ENCODE measurements at regions not wholly inside any gene's neighbourhood (a gene's known extent, or its start where the extent isn't known, plus 50 kb on each side); places are given as distances from the start of the nearest gene placed in this dataset.
"Not testable (repeated sequence)": the region's sequence is repeated elsewhere in the genome, so short reads cannot be mapped to it uniquely, and the experiment has no call there.

DNA sequence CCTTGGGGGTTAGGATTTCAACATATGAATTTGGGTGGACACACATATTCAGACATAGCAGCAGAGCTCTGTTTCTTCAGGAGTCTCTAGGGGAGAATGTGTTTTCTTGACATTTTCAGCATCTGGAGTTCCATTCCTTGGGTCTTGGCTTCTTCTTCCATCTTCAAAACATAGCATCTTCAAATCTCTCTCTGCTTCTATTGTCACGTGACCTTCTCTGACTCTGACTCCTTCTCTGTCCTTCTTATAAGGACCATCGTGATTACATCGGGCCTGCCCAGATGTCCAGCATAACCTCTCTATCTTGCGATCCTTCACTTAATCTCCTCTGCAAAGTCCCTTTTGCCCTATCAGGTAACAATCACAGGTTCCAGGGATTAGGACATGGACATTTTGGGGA lies 101.0 kb upstream of the CHD6 start:
- H3K4me3 ChIP-seq (ENCODE audit: low read depth in 1 of 2, low read length in 2 of 2): no peak overlapping the region

DNA sequence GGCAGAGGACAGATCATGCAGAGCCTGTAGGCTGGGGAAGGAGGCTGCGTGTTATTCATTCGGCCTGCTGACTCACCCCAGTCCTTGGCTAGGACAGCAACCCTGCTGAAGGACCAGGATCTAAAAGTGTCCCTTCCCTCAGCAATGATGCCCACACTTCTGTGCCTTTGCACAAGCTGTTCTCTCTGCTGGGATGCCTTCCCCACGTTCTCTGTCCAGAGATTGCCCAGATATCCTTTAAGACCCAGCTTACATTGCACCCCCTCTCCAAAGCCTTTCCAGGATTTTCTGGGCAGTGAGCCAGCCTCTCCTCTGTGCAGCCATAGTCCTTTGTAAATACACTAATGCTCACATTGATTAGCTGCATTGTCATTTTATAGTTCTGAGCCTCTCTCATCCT lies 99.3 kb upstream of the CHD6 start:
- Histone ChIP-seq H3K4me3 (ENCODE audit: low read depth in 1 of 2, low read length in 2 of 2) (no peak overlapping the region), H3K36me3 (ENCODE audit: control insufficient read depth in 1 of 2, insufficient read depth in 2 of 2, low read length in 2 of 2) (no peaks in the 10 kb centered on the region), H3K27ac (ENCODE audit: low read length) (no peak overlapping the region), H3K9me3 (ENCODE audit: control insufficient read depth in 1 of 2, low read length in 2 of 2) (peaks cover 0 to 4% of the 10 kb centered on the region in 2 donors), H3K4me1 (ENCODE audit: control insufficient read depth in 1 of 2, insufficient read depth in 2 of 2, low read length in 2 of 2) (no peaks in the 10 kb centered on the region), H3K27me3 (ENCODE audit: low read depth, low read length) (no peaks in the 10 kb centered on the region)

More for the DNA sequence above, 101.0 kb upstream of the CHD6 start:
- no peaks in the 10 kb centered on the region for H3K36me3 ChIP-seq (ENCODE audit: control insufficient read depth in 1 of 2, insufficient read depth in 2 of 2, low read length in 2 of 2)
- H3K4me1 ChIP-seq (ENCODE audit: control insufficient read depth in 1 of 2, insufficient read depth in 2 of 2, low read length in 2 of 2): no peaks in the 10 kb centered on the region
- no peak overlapping the region for H3K27ac ChIP-seq (ENCODE audit: low read length)
- no peaks in the 10 kb centered on the region for H3K27me3 ChIP-seq (ENCODE audit: low read depth, low read length)
- H3K9me3 ChIP-seq (ENCODE audit: control insufficient read depth in 1 of 2, low read length in 2 of 2): peaks cover 0 to 4% of the 10 kb centered on the region in 2 donors

DNA sequence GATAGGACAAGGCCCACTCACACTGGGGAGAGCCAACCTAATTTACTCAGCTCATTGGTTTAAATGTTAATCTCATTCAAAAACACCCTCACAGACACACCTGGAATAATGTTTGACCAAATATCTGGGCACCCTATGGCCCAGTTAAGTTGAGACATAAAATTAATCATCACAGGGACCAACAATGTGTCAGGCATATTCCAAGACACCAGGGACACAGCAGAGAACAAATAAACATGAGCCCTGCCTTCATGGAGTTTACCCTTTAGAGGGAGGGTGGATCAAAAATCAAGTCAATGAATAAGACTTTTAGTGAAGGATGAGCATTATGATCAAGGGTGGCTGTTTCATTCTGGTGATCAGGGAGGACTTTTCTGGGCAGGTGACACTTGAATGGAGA lies 98.7 kb upstream of the CHD6 start:
- no peak overlapping the region for H3K4me3 ChIP-seq (ENCODE audit: low read depth in 1 of 2, low read length in 2 of 2)
- H3K27ac ChIP-seq (ENCODE audit: low read length): no peak overlapping the region
- H3K4me1 ChIP-seq (ENCODE audit: control insufficient read depth in 1 of 2, insufficient read depth in 2 of 2, low read length in 2 of 2): no peaks in the 10 kb centered on the region
- no peaks in the 10 kb centered on the region for H3K9me3 ChIP-seq (ENCODE audit: control insufficient read depth in 1 of 2, low read length in 2 of 2)
- H3K27me3 ChIP-seq (ENCODE audit: low read depth, low read length): no peaks in the 10 kb centered on the region
- no peaks in the 10 kb centered on the region for H3K36me3 ChIP-seq (ENCODE audit: control insufficient read depth in 1 of 2, insufficient read depth in 2 of 2, low read length in 2 of 2)

- no peak overlapping the region for H3K27ac ChIP-seq (ENCODE audit: low read length)
- no peaks in the 10 kb centered on the region for H3K27me3 ChIP-seq (ENCODE audit: low read depth, low read length)
- H3K36me3 ChIP-seq (ENCODE audit: control insufficient read depth in 1 of 2, insufficient read depth in 2 of 2, low read length in 2 of 2): no peaks in the 10 kb centered on the region
- no peaks in the 10 kb centered on the region for H3K9me3 ChIP-seq (ENCODE audit: control insufficient read depth in 1 of 2, low read length in 2 of 2)
- H3K4me1 ChIP-seq (ENCODE audit: control insufficient read depth in 1 of 2, insufficient read depth in 2 of 2, low read length in 2 of 2): no peaks in the 10 kb centered on the region
- no peak overlapping the region for H3K4me3 ChIP-seq (ENCODE audit: low read depth in 1 of 2, low read length in 2 of 2)
These were observed 98.3 kb upstream of the CHD6 start for GRCh38 chr20:41716436-41716835.

DNA sequence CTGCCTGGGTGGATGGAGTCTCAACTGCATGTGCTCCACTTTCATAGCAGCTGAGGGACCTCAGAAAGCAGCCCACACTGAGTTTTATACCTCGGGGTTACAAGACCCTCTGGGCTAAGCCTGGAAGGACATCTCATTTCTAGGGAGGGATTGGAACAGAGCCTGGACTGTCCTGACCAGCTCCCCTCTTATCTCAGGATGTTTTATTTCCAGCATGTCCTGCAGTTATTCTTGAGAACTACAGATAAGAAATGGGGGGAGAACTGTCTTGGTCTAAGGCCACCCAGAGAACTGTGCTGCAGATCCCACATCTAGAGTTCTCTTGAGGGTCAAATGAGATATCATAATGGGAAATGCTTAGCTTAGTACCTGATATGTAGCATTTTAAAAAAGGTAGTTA lies 97.3 kb upstream of the CHD6 start:
- Histone ChIP-seq H3K4me3 (ENCODE audit: low read depth in 1 of 2, low read length in 2 of 2) (no peak overlapping the region), H3K27me3 (ENCODE audit: low read depth, low read length) (no peaks in the 10 kb centered on the region), H3K9me3 (ENCODE audit: control insufficient read depth in 1 of 2, low read length in 2 of 2) (no peaks in the 10 kb centered on the region), H3K36me3 (ENCODE audit: control insufficient read depth in 1 of 2, insufficient read depth in 2 of 2, low read length in 2 of 2) (no peaks in the 10 kb centered on the region), H3K4me1 (ENCODE audit: control insufficient read depth in 1 of 2, insufficient read depth in 2 of 2, low read length in 2 of 2) (no peaks in the 10 kb centered on the region), H3K27ac (ENCODE audit: low read length) (no peak overlapping the region)

DNA sequence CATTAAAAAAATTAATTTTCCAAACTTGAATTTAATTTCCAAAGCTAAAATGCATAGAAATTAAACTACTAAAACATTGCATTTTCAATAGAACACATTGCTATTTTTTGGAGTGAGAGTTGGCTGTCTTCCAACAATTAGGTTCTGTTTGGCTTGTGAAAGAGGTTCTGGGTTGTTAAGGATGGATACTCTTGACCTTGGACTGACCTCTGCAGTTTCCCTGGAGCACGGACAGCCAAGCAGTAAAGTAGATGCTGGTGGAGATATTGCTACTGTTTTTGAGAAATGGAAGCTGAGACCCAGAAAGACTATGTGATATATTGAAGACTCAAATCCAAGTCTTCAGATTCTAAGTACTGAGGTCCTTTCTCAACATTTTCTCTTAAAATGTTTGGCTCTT lies 95.9 kb upstream of the CHD6 start:
- no peak overlapping the region for H3K4me3 ChIP-seq (ENCODE audit: low read depth in 1 of 2, low read length in 2 of 2)
- H3K9me3 ChIP-seq (ENCODE audit: control insufficient read depth in 1 of 2, low read length in 2 of 2): no peaks in the 10 kb centered on the region
- no peaks in the 10 kb centered on the region for H3K27me3 ChIP-seq (ENCODE audit: low read depth, low read length)
- H3K4me1 ChIP-seq (ENCODE audit: control insufficient read depth in 1 of 2, insufficient read depth in 2 of 2, low read length in 2 of 2): no peaks in the 10 kb centered on the region
- no peaks in the 10 kb centered on the region for H3K36me3 ChIP-seq (ENCODE audit: control insufficient read depth in 1 of 2, insufficient read depth in 2 of 2, low read length in 2 of 2)
- H3K27ac ChIP-seq (ENCODE audit: low read length): no peak overlapping the region

- H3K4me3 ChIP-seq (ENCODE audit: low read depth in 1 of 2, low read length in 2 of 2): no peak overlapping the region
- H3K27me3 ChIP-seq (ENCODE audit: low read depth, low read length): no peaks in the 10 kb centered on the region
- H3K27ac ChIP-seq (ENCODE audit: low read length): no peak overlapping the region
- no peaks in the 10 kb centered on the region for H3K4me1 ChIP-seq (ENCODE audit: control insufficient read depth in 1 of 2, insufficient read depth in 2 of 2, low read length in 2 of 2)
- H3K9me3 ChIP-seq (ENCODE audit: control insufficient read depth in 1 of 2, low read length in 2 of 2): no peaks in the 10 kb centered on the region
- no peaks in the 10 kb centered on the region for H3K36me3 ChIP-seq (ENCODE audit: control insufficient read depth in 1 of 2, insufficient read depth in 2 of 2, low read length in 2 of 2)
These were observed 86.7 kb upstream of the CHD6 start for GRCh38 chr20:41704896-41705295.

DNA sequence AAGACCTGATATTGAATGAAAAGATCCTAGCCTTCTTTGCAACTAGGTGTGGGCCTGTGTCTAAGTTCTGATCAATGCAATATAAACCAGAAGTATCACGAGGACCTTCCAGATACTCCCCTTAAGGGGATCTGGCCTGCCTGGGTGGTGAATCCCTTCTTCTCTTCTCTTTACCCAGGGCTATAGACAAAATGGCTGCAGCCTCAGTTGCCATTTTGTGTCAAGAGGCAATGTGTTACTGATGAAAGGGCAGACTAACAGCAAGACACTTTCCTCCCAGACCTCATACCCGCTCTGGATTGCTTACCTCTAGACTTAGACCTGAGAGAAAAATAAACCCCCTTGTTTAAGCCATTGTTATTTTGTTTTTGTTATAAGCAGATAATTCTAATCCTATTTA lies 84.5 kb upstream of the CHD6 start:
- Histone ChIP-seq H3K27ac (ENCODE audit: low read length) (no peak overlapping the region), H3K4me1 (ENCODE audit: control insufficient read depth in 1 of 2, insufficient read depth in 2 of 2, low read length in 2 of 2) (no peaks in the 10 kb centered on the region), H3K27me3 (ENCODE audit: low read depth, low read length) (no peaks in the 10 kb centered on the region)

GRCh38 chr20:41701588-41702348 lies 83.6 kb upstream of the CHD6 start:
- H3K9me3 ChIP-seq (ENCODE audit: control insufficient read depth in 1 of 2, low read length in 2 of 2): no peaks in the 10 kb centered on the region
- no peaks in the 10 kb centered on the region for H3K4me1 ChIP-seq (ENCODE audit: control insufficient read depth in 1 of 2, insufficient read depth in 2 of 2, low read length in 2 of 2)
- no peaks in the 10 kb centered on the region for H3K36me3 ChIP-seq (ENCODE audit: control insufficient read depth in 1 of 2, insufficient read depth in 2 of 2, low read length in 2 of 2)
- no peak overlapping the region for H3K4me3 ChIP-seq (ENCODE audit: low read depth in 1 of 2, low read length in 2 of 2)
- H3K27ac ChIP-seq (ENCODE audit: low read length): no peak overlapping the region
- H3K27me3 ChIP-seq (ENCODE audit: low read depth, low read length): no peaks in the 10 kb centered on the region

More for the DNA sequence above, 84.5 kb upstream of the CHD6 start:
- Histone ChIP-seq H3K9me3 (ENCODE audit: control insufficient read depth in 1 of 2, low read length in 2 of 2) (no peaks in the 10 kb centered on the region), H3K4me3 (ENCODE audit: low read depth in 1 of 2, low read length in 2 of 2) (no peak overlapping the region), H3K36me3 (ENCODE audit: control insufficient read depth in 1 of 2, insufficient read depth in 2 of 2, low read length in 2 of 2) (no peaks in the 10 kb centered on the region)

DNA sequence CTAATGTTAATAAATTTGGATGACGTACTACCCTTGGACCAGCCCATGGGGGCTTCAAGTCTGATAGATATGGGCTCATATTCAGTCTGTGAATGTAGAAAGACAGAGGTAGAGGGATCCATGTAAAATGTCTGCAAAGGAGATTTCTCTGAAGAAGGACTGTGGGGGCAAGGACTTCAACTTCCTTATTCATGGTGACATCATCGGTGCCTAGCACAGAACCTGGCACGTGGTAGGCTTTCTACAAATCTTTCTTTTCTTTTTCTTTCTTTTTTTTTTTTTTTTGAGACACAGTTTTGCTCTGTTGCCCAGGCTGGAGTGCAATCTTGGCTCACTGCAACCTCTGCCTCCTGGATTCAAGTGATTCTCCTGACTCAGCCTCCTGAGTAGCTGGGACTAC lies 81.5 kb upstream of the CHD6 start:
- not testable (repeated sequence) for H3K4me3 ChIP-seq (ENCODE audit: low read depth in 1 of 2, low read length in 2 of 2); H3K27me3 ChIP-seq (ENCODE audit: low read depth, low read length); H3K9me3 ChIP-seq (ENCODE audit: control insufficient read depth in 1 of 2, low read length in 2 of 2); H3K36me3 ChIP-seq (ENCODE audit: control insufficient read depth in 1 of 2, insufficient read depth in 2 of 2, low read length in 2 of 2); H3K27ac ChIP-seq (ENCODE audit: low read length); H3K4me1 ChIP-seq (ENCODE audit: control insufficient read depth in 1 of 2, insufficient read depth in 2 of 2, low read length in 2 of 2)

DNA sequence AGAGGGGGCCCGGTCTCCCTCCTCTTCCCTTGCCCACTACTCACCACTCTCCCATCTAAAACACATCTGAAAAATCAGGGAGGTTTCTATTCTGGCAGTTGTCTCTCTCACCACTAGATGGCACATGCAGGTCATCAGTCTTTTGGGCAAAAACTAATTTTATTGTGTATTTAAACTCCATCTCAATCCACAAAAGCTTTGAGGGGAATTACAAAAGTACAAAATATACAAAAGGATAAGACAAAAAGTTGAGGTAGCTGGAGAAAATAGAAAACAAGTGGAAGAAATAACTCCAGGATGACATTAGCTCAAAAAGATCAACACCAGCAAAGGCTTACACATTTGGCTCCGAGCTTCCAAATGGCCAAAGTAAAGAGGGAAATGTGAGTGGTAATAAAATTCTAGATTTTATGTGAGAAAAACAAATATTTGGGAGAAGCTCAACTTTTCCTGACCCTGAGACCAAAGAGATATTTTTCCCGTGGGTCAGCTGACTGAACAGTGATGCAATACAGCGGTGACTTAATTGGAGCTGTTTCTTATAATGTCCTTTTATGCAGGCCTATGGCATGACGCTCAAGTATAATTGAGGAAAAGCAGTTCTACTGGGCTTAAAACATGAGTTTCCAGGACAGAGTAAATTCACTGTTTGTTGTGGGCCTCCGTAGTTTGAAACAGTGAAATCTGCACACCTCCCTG lies 79.8 kb upstream of the CHD6 start:
- Histone ChIP-seq H3K4me1 (ENCODE audit: control insufficient read depth in 1 of 2, insufficient read depth in 2 of 2, low read length in 2 of 2) (no peaks in the 10 kb centered on the region), H3K27me3 (ENCODE audit: low read depth, low read length) (no peaks in the 10 kb centered on the region), H3K27ac (ENCODE audit: low read length) (no peak overlapping the region), H3K4me3 (ENCODE audit: low read depth in 1 of 2, low read length in 2 of 2) (no peak overlapping the region), H3K9me3 (ENCODE audit: control insufficient read depth in 1 of 2, low read length in 2 of 2) (no peaks in the 10 kb centered on the region), H3K36me3 (ENCODE audit: control insufficient read depth in 1 of 2, insufficient read depth in 2 of 2, low read length in 2 of 2) (no peaks in the 10 kb centered on the region)

- no peak overlapping the region for H3K4me3 ChIP-seq (ENCODE audit: low read depth in 1 of 2, low read length in 2 of 2)
- no peak overlapping the region for H3K27ac ChIP-seq (ENCODE audit: low read length)
- no peaks in the 10 kb centered on the region for H3K9me3 ChIP-seq (ENCODE audit: control insufficient read depth in 1 of 2, low read length in 2 of 2)
- H3K36me3 ChIP-seq (ENCODE audit: control insufficient read depth in 1 of 2, insufficient read depth in 2 of 2, low read length in 2 of 2): no peaks in the 10 kb centered on the region
- H3K4me1 ChIP-seq (ENCODE audit: control insufficient read depth in 1 of 2, insufficient read depth in 2 of 2, low read length in 2 of 2): no peaks in the 10 kb centered on the region
- H3K27me3 ChIP-seq (ENCODE audit: low read depth, low read length): no peaks in the 10 kb centered on the region
These were observed 78.3 kb upstream of the CHD6 start for GRCh38 chr20:41696428-41696827.

Measured in muscle layer of duodenum (tissue), 2 donors.